ENCODE measurements at regions not wholly inside any gene's neighbourhood (a gene's known extent, or its start where the extent isn't known, plus 50 kb on each side); places are given as distances from the start of the nearest gene placed in this dataset.

GRCh38 chr18:22048932-22049615 lies 120.3 kb upstream of the GATA6 start:
- H3K4me3 ChIP-seq (ENCODE audit: low read depth, low read length), result no peak overlapping the region
- no peak for TF ChIP-seq CTCF (IDR thresholded peaks at IDR 0.05; ENCODE audit: low read depth, low read length)

- no peak overlapping the region for H3K4me3 ChIP-seq (ENCODE audit: low read depth, low read length)
- TF ChIP-seq CTCF (IDR thresholded peaks at IDR 0.05; ENCODE audit: low read depth, low read length), result no peak
These were observed 116.8 kb upstream of the GATA6 start for GRCh38 chr18:22052405-22053105.

GRCh38 chr18:22055466-22056238 lies 113.7 kb upstream of the GATA6 start:
- TF ChIP-seq CTCF (IDR thresholded peaks at IDR 0.05; ENCODE audit: low read depth, low read length), result no peak
- H3K4me3 ChIP-seq (ENCODE audit: low read depth, low read length), result no peak overlapping the region

- no peak for TF ChIP-seq CTCF (IDR thresholded peaks at IDR 0.05; ENCODE audit: low read depth, low read length)
- no peak overlapping the region for H3K4me3 ChIP-seq (ENCODE audit: low read depth, low read length)
These were observed 112.4 kb upstream of the GATA6 start for GRCh38 chr18:22056950-22057349.

- no peak overlapping the region for H3K4me3 ChIP-seq (ENCODE audit: low read depth, low read length)
- TF ChIP-seq CTCF (IDR thresholded peaks at IDR 0.05; ENCODE audit: low read depth, low read length), result no peak
These were observed 111.4 kb upstream of the GATA6 start for GRCh38 chr18:22057908-22058527.

- TF ChIP-seq CTCF (IDR thresholded peaks at IDR 0.05; ENCODE audit: low read depth, low read length), result no peak
- no peak overlapping the region for H3K4me3 ChIP-seq (ENCODE audit: low read depth, low read length)
These were observed 109.0 kb upstream of the GATA6 start for GRCh38 chr18:22060361-22060760.
